IMR-90 (cell line): ENCODE measurements at regions not wholly inside any gene's neighbourhood (a gene's known extent, or its start where the extent isn't known, plus 50 kb on each side); places are given as distances from the start of the nearest gene placed in this dataset.

ENCODE experiments used
- ATAC-seq: fragments of 200-7000 bp; cut with Tn5 transposase; 2 replicates; pipeline ENCODE4 v1.9.1; 2020; ENCODE audit warnings: low read depth, mild to moderate bottlenecking, moderate library complexity
- BruUV-seq: library from RNA; stranded (reverse); fragments of 400-500 nt; replicated peaks from 2 replicates; lab custom pipeline; 2021; lab: Mats Ljungman, UMichigan
- CTCF ChIA-PET: fragments of 300-600 bp; formaldehyde crosslinking; extraction: SDS; loops from one replicate; lab custom pipeline; 2021; ENCODE audit warnings: antibody characterized with exemption; lab: Yijun Ruan, JAX
- POLR2A ChIA-PET: fragments of 300-600 bp; sonication (Branson Sonifier 250); formaldehyde crosslinking; loops from one replicate; lab custom pipeline; 2022; ENCODE audit warnings: antibody characterized with exemption; ENCODE audit not compliant: unreplicated experiment; lab: Charles Lee
- DNase-seq: peaks from one replicate; pipeline ENCODE4 v3.0.0; 2013
- H2AFZ ChIP-seq: replicated peaks from 2 replicates; pipeline ENCODE3; 2013; ENCODE audit warnings: low read length, mild to moderate bottlenecking; ENCODE audit not compliant: poor library complexity
- H2AK5ac ChIP-seq: 2 replicates; pipeline ENCODE4 v1.6.1; 2013; ENCODE audit warnings: low read depth, low read length, inconsistent platforms
- H2AK9ac ChIP-seq: replicated peaks from 2 replicates; pipeline ENCODE3; 2013; ENCODE audit warnings: mild to moderate bottlenecking, low read depth, low read length, moderate library complexity; ENCODE audit not compliant: poor library complexity
- H2BK120ac ChIP-seq: 2 replicates; pipeline ENCODE4 v1.6.1; 2013; ENCODE audit warnings: low read depth, low read length, inconsistent platforms
- H2BK15ac ChIP-seq: 3 replicates; pipeline ENCODE4 v1.6.1; 2013; ENCODE audit warnings: low read depth, low read length, inconsistent platforms
- H2BK20ac ChIP-seq: 2 replicates; pipeline ENCODE4 v1.6.1; 2013; ENCODE audit warnings: low read depth, mild to moderate bottlenecking, inconsistent platforms, low read length, moderate library complexity
- H2BK5ac ChIP-seq: 2 replicates; pipeline ENCODE4 v1.6.1; 2013; ENCODE audit warnings: mild to moderate bottlenecking, low read depth, low read length, inconsistent platforms; ENCODE audit not compliant: poor library complexity, severe bottlenecking
- H3K14ac ChIP-seq: replicated peaks from 2 replicates; pipeline ENCODE4 v1.6.1; 2013; ENCODE audit warnings: low read depth, low read length, inconsistent platforms
- H3K18ac ChIP-seq: 2 replicates; pipeline ENCODE4 v1.6.1; 2013; ENCODE audit warnings: low read depth, low read length, control low read depth
- H3K23ac ChIP-seq: 2 replicates; pipeline ENCODE4 v1.6.1; 2013; ENCODE audit warnings: low read depth, low read length, inconsistent platforms
- H3K27ac ChIP-seq: 2 replicates; pipeline ENCODE4 v1.5.1; 2013; ENCODE audit warnings: mild to moderate bottlenecking, control low read depth, low read length; ENCODE audit not compliant: insufficient read depth
- H3K27me3 ChIP-seq: 2 replicates; pipeline ENCODE4 v1.6.1; 2013; ENCODE audit warnings: low read length; ENCODE audit not compliant: control insufficient read depth, insufficient read depth
- H3K36me3 ChIP-seq: 2 replicates; pipeline ENCODE4 v1.6.1; 2013; ENCODE audit warnings: low read length, mixed read lengths; ENCODE audit not compliant: control insufficient read depth, insufficient read depth
- H3K4ac ChIP-seq: 2 replicates; pipeline ENCODE4 v1.6.1; 2013; ENCODE audit warnings: low read depth, low read length, inconsistent platforms
- H3K4me1 ChIP-seq: 2 replicates; pipeline ENCODE4 v1.6.1; 2013; ENCODE audit warnings: low read length, mixed read lengths; ENCODE audit not compliant: control insufficient read depth, insufficient read depth
- H3K4me2 ChIP-seq: 2 replicates; pipeline ENCODE4 v1.6.1; 2013; ENCODE audit warnings: low read depth, mild to moderate bottlenecking, control low read depth, low read length, moderate library complexity
- H3K4me3 ChIP-seq: 2 replicates; pipeline ENCODE4 v1.5.1; 2013; ENCODE audit warnings: low read depth, mild to moderate bottlenecking, control low read depth, low read length, moderate library complexity; ENCODE audit not compliant: insufficient read depth
- H3K56ac ChIP-seq: 2 replicates; pipeline ENCODE4 v1.6.1; 2013; ENCODE audit warnings: low read length, inconsistent platforms; ENCODE audit not compliant: insufficient read depth; ENCODE audit errors: extremely low read depth
- H3K79me1 ChIP-seq, 2 experiments: 2 replicates each; pipeline ENCODE4 v1.6.1; 2013; ENCODE audit warnings: low read length in 2 of 2, inconsistent platforms in 1 of 2, low read depth in 1 of 2
- H3K9ac ChIP-seq: 2 replicates; pipeline ENCODE4 v1.6.1; 2013; ENCODE audit warnings: low read depth, low read length, control low read depth
- H3K9me1 ChIP-seq: 2 replicates; pipeline ENCODE4 v1.6.1; 2013; ENCODE audit warnings: low read length, inconsistent platforms; ENCODE audit not compliant: insufficient read depth
- H3K9me3 ChIP-seq: 2 replicates; pipeline ENCODE4 v1.6.1; 2013; ENCODE audit warnings: low read length; ENCODE audit not compliant: control insufficient read depth, insufficient read depth
- H4K20me1 ChIP-seq: 2 replicates; pipeline ENCODE4 v1.6.1; 2013; ENCODE audit warnings: low read length, inconsistent platforms; ENCODE audit not compliant: insufficient read depth
- H4K5ac ChIP-seq: 2 replicates; pipeline ENCODE4 v1.6.1; 2013; ENCODE audit warnings: mild to moderate bottlenecking, low read depth, low read length, control low read depth
- H4K8ac ChIP-seq, 2 experiments: 2 replicates each; pipeline ENCODE4 v1.6.1; 2013; ENCODE audit warnings: low read depth in 2 of 2, low read length in 2 of 2, control low read depth in 1 of 2, inconsistent platforms in 1 of 2
- H4K91ac ChIP-seq: 2 replicates; pipeline ENCODE4 v1.6.1; 2013; ENCODE audit warnings: low read depth, low read length, inconsistent platforms; ENCODE audit not compliant: insufficient read depth
- BHLHE40 ChIP-seq: fragments of 150-350 bp; IDR thresholded peaks from 2 replicates; pipeline ENCODE4 v1.6.1; 2016; ENCODE audit warnings: mild to moderate bottlenecking, low read depth, low read length
- CEBPB ChIP-seq: IDR thresholded peaks from 2 replicates; pipeline ENCODE4 v1.6.1; 2012; ENCODE audit warnings: low read depth, low read length, improper control_type of control experiment
- CHD1 ChIP-seq: IDR thresholded peaks from 2 replicates; pipeline ENCODE4 v1.6.1; 2012; ENCODE audit warnings: low read depth, low read length, improper control_type of control experiment
- ELK1 ChIP-seq: fragments of 150-350 bp; IDR thresholded peaks from 2 replicates; pipeline ENCODE4 v1.6.1; 2016; ENCODE audit warnings: low read depth, mild to moderate bottlenecking, low read length, moderate library complexity, borderline replicate concordance
- FOS ChIP-seq: fragments of 150-350 bp; IDR thresholded peaks from 2 replicates; pipeline ENCODE4 v1.6.1; 2016; ENCODE audit warnings: low read depth, low read length
- MAFK ChIP-seq: IDR thresholded peaks from 2 replicates; pipeline ENCODE4 v1.6.1; 2012; ENCODE audit warnings: low read depth, low read length, improper control_type of control experiment
- MAZ ChIP-seq: IDR thresholded peaks from 2 replicates; pipeline ENCODE4 v1.6.1; 2012; ENCODE audit warnings: low read depth, mild to moderate bottlenecking, low read length, improper control_type of control experiment, moderate library complexity, borderline replicate concordance
- MXI1 ChIP-seq: IDR thresholded peaks from 2 replicates; pipeline ENCODE4 v1.6.1; 2012; ENCODE audit warnings: low read depth, mild to moderate bottlenecking, low read length, moderate library complexity, borderline replicate concordance
- NFE2L2 ChIP-seq: fragments of 150-350 bp; IDR thresholded peaks from 2 replicates; pipeline ENCODE4 v1.6.1; 2016; ENCODE audit warnings: low read depth, mild to moderate bottlenecking, low read length
- POLR2A ChIP-seq: IDR thresholded peaks from 2 replicates; pipeline ENCODE4 v1.6.1; 2012; ENCODE audit warnings: mild to moderate bottlenecking, low read depth, low read length
- RAD21 ChIP-seq: IDR thresholded peaks from 2 replicates; pipeline ENCODE4 v1.6.1; 2012; ENCODE audit warnings: low read length, improper control_type of control experiment
- RCOR1 ChIP-seq: IDR thresholded peaks from 2 replicates; pipeline ENCODE4 v1.6.1; 2012; ENCODE audit warnings: mild to moderate bottlenecking, low read length, improper control_type of control experiment; ENCODE audit not compliant: insufficient replicate concordance
- RFX5 ChIP-seq: IDR thresholded peaks from 2 replicates; pipeline ENCODE4 v1.8.0; 2012; ENCODE audit warnings: low read depth, mild to moderate bottlenecking, low read length, moderate library complexity
- SMC3 ChIP-seq: fragments of 150-350 bp; IDR thresholded peaks from 2 replicates; pipeline ENCODE4 v1.6.1; 2016; ENCODE audit warnings: low read depth, mild to moderate bottlenecking, antibody characterized with exemption, low read length, moderate library complexity
- USF2 ChIP-seq: fragments of 150-350 bp; IDR thresholded peaks from 2 replicates; pipeline ENCODE4 v1.6.1; 2017; ENCODE audit warnings: mild to moderate bottlenecking, antibody characterized with exemption, low read length, low read depth
- WGBS, 2 experiments: methylation state at CpG; one replicate each; pipeline versions ENCODE4 v1.1.5 to v1.1.7; 2013; ENCODE audit warnings: missing lambda C conversion rate in 2 of 2; ENCODE audit not compliant: insufficient read length in 1 of 2; ENCODE audit errors: extremely low coverage in 2 of 2; 5-methylcytosine and 5-hydroxymethylcytosine counted together
- dilution Hi-C: fragments of 300-500 bp; cut with HindIII; formaldehyde crosslinking; loops from one replicate; pipeline ENCODE4 v1.14.3; 2018; ENCODE audit warnings: low sequenced_read_pairs; ENCODE audit not compliant: unreplicated experiment
- in situ Hi-C: fragments of 300-500 bp; cut with MboI; formaldehyde crosslinking; loops from 3 replicates; pipeline ENCODE4 v1.14.3; 2019; ENCODE audit warnings: low sequenced_read_pairs, inconsistent platforms, mixed read lengths
- intact Hi-C: fragments of 100-400 bp; cut with micrococcal nuclease; formaldehyde crosslinking; loops from 2 replicates; pipeline ENCODE4 v1.10.0; 2022
- TF ChIP-seq, protein P1 (sequence below): conservative IDR thresholded peaks from 2 replicates; pipeline ENCODE4 v1.5.1; 2012; ENCODE audit warnings: mild to moderate bottlenecking, low read depth, low read length, improper control_type of control experiment

DNA sequence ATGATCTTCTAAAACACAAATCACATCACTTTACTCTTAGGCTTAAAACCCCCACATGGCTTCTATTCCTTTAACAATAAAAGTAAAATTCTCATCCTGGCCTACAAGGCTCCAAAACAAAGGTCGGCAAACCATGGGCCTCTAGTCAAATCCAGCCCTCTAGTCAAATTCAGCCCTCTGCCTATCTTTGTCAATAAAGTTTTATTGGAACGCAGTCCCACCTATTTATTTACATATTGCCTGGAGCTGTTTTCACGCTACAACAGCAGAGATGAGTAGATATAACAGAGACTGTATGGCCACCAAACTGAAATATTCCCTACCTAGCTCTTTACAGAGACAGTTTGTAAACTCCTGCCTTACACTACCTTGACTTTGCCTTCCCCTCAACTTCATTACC, 178.8 kb downstream of the PTPN20 start:
- intact Hi-C loops, result no loop called here
- H2BK15ac ChIP-seq, result no peak overlapping the region
- no peak for ATAC-seq
- peaks cover 10% of the 10 kb centered on the region for H3K27me3 ChIP-seq
- H2AK9ac ChIP-seq, result no peak overlapping the region
- H3K9me1 ChIP-seq, result no peaks in the 10 kb centered on the region
- no peak overlapping the region for H4K8ac ChIP-seq
- H3K36me3 ChIP-seq, result no peaks in the 10 kb centered on the region
- no peak overlapping the region for H3K14ac ChIP-seq
- H2BK5ac ChIP-seq, result no peak overlapping the region
- POLR2A ChIA-PET, result no interaction called here
- H3K23ac ChIP-seq, result no peak overlapping the region
- no peak overlapping the region for H3K27ac ChIP-seq
- H3K9me3 ChIP-seq, result no peaks in the 10 kb centered on the region; the same call in 1 of the 2 replicates
- no peak for DNase-seq
- H2BK20ac ChIP-seq, result no peak overlapping the region
- dilution Hi-C loops, result no loop called here
- no peaks in the 10 kb centered on the region for H3K4me1 ChIP-seq
- no peak overlapping the region for H3K4me3 ChIP-seq
- no peak overlapping the region for H4K5ac ChIP-seq
- no peak overlapping the region for H2AFZ ChIP-seq
- 67% methylated on average over 1 of the region's 3 CpGs; no CpG with 5 or more reads in 1 of the 2 experiments for WGBS, 2 experiments
- no peak overlapping the region for H2AK5ac ChIP-seq
- CTCF ChIA-PET, result no interaction called here
- TF ChIP-seq, protein P1, sequence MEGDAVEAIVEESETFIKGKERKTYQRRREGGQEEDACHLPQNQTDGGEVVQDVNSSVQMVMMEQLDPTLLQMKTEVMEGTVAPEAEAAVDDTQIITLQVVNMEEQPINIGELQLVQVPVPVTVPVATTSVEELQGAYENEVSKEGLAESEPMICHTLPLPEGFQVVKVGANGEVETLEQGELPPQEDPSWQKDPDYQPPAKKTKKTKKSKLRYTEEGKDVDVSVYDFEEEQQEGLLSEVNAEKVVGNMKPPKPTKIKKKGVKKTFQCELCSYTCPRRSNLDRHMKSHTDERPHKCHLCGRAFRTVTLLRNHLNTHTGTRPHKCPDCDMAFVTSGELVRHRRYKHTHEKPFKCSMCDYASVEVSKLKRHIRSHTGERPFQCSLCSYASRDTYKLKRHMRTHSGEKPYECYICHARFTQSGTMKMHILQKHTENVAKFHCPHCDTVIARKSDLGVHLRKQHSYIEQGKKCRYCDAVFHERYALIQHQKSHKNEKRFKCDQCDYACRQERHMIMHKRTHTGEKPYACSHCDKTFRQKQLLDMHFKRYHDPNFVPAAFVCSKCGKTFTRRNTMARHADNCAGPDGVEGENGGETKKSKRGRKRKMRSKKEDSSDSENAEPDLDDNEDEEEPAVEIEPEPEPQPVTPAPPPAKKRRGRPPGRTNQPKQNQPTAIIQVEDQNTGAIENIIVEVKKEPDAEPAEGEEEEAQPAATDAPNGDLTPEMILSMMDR, result no peak
- TF ChIP-seq USF2 (no peak), CHD1 (no peak), NFE2L2 (no peak), MXI1 (no peak), RAD21 (no peak), BHLHE40 (no peak), MAZ (no peak), RCOR1 (no peak), CEBPB (no peak), FOS (no peak), RFX5 (no peak), POLR2A (no peak), ELK1 (no peak), MAFK (no peak), SMC3 (no peak)
- H3K56ac ChIP-seq, result no peak overlapping the region
- H2BK120ac ChIP-seq, result no peak overlapping the region
- H3K4me2 ChIP-seq, result no peak overlapping the region
- no peak overlapping the region for H3K18ac ChIP-seq
- H4K20me1 ChIP-seq, result no peaks in the 10 kb centered on the region
- BruUV-seq, result no TSS peak
- in situ Hi-C loops, result no loop called here
- no peak overlapping the region for H3K9ac ChIP-seq
- no peak overlapping the region for H3K4ac ChIP-seq
- no peaks in the 10 kb centered on the region for H3K79me1 ChIP-seq
- H4K91ac ChIP-seq, result no peak overlapping the region
